ENCODE measurements at regions not wholly inside any gene's neighbourhood (a gene's known extent, or its start where the extent isn't known, plus 50 kb on each side); places are given as distances from the start of the nearest gene placed in this dataset.

- 0% methylated on average over 2 of the region's 2 CpGs for WGBS (ENCODE audit: insufficient coverage, low coverage, missing lambda C conversion rate)
- ChIA-PET CTCF (ENCODE audit: low intra/inter-chr PET ratio) (no interaction called here), POLR2A (no interaction called here)
- BruUV-seq (replicated peaks): no TSS peak
- Histone ChIP-seq H4K20me1 (replicated peaks; ENCODE audit: control insufficient read depth, insufficient read depth, low read length) (no peaks in the 10 kb centered on the region), H3K9me3 (replicated peaks; ENCODE audit: control insufficient read depth, insufficient read depth, low read depth, low read length) (no peaks in the 10 kb centered on the region), H3K79me2 (ENCODE audit: control insufficient read depth, insufficient read depth, low read length) (no peaks in the 10 kb centered on the region), H3K4me3 (no peak overlapping the region), H2AFZ (ENCODE audit: low read depth, low read length) (no peak overlapping the region), H3K4me2 (ENCODE audit: insufficient read depth, low read length) (no peak overlapping the region), H3K9me1 (ENCODE audit: control insufficient read depth, insufficient read depth, low read length) (no peaks in the 10 kb centered on the region), H3K27ac (ENCODE audit: extremely low read depth, low read depth, low read length) (no peak overlapping the region), H3K4me1 (replicated peaks in 1 of 2; ENCODE audit: control insufficient read depth in 2 of 2, insufficient read depth in 2 of 2, low read length in 2 of 2) (no peaks in the 10 kb centered on the region), H3K36me3 (ENCODE audit: control insufficient read depth, insufficient read depth, low read length) (no peaks in the 10 kb centered on the region), H3K27me3 (ENCODE audit: control insufficient read depth in 2 of 2, insufficient read depth in 2 of 2, low read length in 2 of 2) (no peaks in the 10 kb centered on the region), H3K9ac (ENCODE audit: insufficient read depth in 1 of 2, low read depth in 2 of 2, low read length in 2 of 2) (no peak overlapping the region)
- in situ Hi-C loops (cut with MboI): no loop called here
- FAIRE-seq: no peak
- no peak for ATAC-seq
- no peak for DNase-seq (ENCODE audit: extremely low read depth in 1 of 4, low spot score in 3 of 4)
- intact Hi-C loops (cut with micrococcal nuclease): no loop called here
- TF ChIP-seq TBL1XR1 (IDR thresholded peaks at IDR 0.05; ENCODE audit: low read length in 2 of 2): no peak
- no peak for TF ChIP-seq HMGN3 (IDR thresholded peaks at IDR 0.05; ENCODE audit: borderline replicate concordance, extremely low read depth, insufficient read length, low read depth, low read length)
- no peak for TF ChIP-seq SMARCA5 (IDR thresholded peaks at IDR 0.05)
- TF ChIP-seq ZNF146 (CRISPR knock-in tag; IDR thresholded peaks at IDR 0.05; ENCODE audit: unreplicated experiment): no peak
- no peak for TF ChIP-seq ILK (tag; IDR thresholded peaks at IDR 0.05; ENCODE audit: borderline replicate concordance, low read depth)
- no peak for TF ChIP-seq RERE (CRISPR knock-in tag; IDR thresholded peaks at IDR 0.05; ENCODE audit: borderline replicate concordance)
- TF ChIP-seq TCFL5 (CRISPR knock-in tag; conservative IDR thresholded peaks at IDR 0.05): no peak
- TF ChIP-seq FIP1L1 (IDR thresholded peaks at IDR 0.05; ENCODE audit: low read depth, low read length, poor library complexity, severe bottlenecking): no peak
- no peak for TF ChIP-seq SRF (CRISPR knock-in tag; IDR thresholded peaks at IDR 0.05)
- TF ChIP-seq ZBTB49 (CRISPR knock-in tag; IDR thresholded peaks at IDR 0.05; ENCODE audit: borderline replicate concordance): no peak
- no peak for TF ChIP-seq C11orf30 (IDR thresholded peaks at IDR 0.05; ENCODE audit: low read depth)
- no peak for TF ChIP-seq ZNF77 (CRISPR knock-in tag; IDR thresholded peaks at IDR 0.05)
- TF ChIP-seq MECOM (CRISPR knock-in tag; IDR thresholded peaks at IDR 0.05): no peak
- TF ChIP-seq SIN3A (IDR thresholded peaks at IDR 0.05; ENCODE audit: borderline replicate concordance in 2 of 2, control insufficient read depth in 1 of 2, low read depth in 2 of 2, low read length in 2 of 2): no peak
- no peak for TF ChIP-seq TAF15 (IDR thresholded peaks at IDR 0.05; ENCODE audit: low read depth, low read length)
- TF ChIP-seq LCOR (CRISPR knock-in tag; IDR thresholded peaks at IDR 0.05): no peak
- no peak for TF ChIP-seq ZKSCAN3 (CRISPR knock-in tag; IDR thresholded peaks at IDR 0.05)
Observed at GRCh38 chr14:71284048-71284447, 376.8 kb downstream of the PCNX1 start.

Measured in K562 (cell line).